OCI-LY1 (cell line): ENCODE measurements at regions not wholly inside any gene's neighbourhood (a gene's known extent, or its start where the extent isn't known, plus 50 kb on each side); places are given as distances from the start of the nearest gene placed in this dataset.

Source experiments
- H2AFZ ChIP-seq: fragments of 200-600 bp; sonication (generic), shearing (Covaris generic); 2 replicates; pipeline ENCODE4 v1.6.0; 2014; ENCODE audit warnings: antibody characterized with exemption, mild to moderate bottlenecking, low read length
- H3F3A ChIP-seq: fragments of 200-600 bp; sonication (generic), shearing (Covaris generic); 2 replicates; pipeline ENCODE4 v1.6.0; 2014; ENCODE audit warnings: mild to moderate bottlenecking, antibody characterized with exemption, low read length, moderate library complexity; ENCODE audit not compliant: insufficient read depth
- H3K27ac ChIP-seq: fragments of 200-600 bp; sonication (generic); 2 replicates; pipeline ENCODE4 v1.5.1; 2014; ENCODE audit warnings: low read length, mixed run types, mild to moderate bottlenecking, low read depth; ENCODE audit not compliant: poor library complexity, severe bottlenecking
- H3K27me3 ChIP-seq: fragments of 200-600 bp; sonication (generic); 2 replicates; pipeline ENCODE4 v1.6.0; 2014; ENCODE audit warnings: antibody characterized with exemption, mild to moderate bottlenecking, low read length, moderate library complexity; ENCODE audit not compliant: insufficient read depth
- H3K36me3 ChIP-seq: fragments of 200-600 bp; sonication (generic); 2 replicates; pipeline ENCODE4 v1.6.1; 2014; ENCODE audit warnings: mild to moderate bottlenecking, antibody characterized with exemption, low read length, moderate library complexity, mixed read lengths; ENCODE audit not compliant: insufficient read depth
- H3K4me1 ChIP-seq: fragments of 200-600 bp; sonication (generic); 2 replicates; pipeline ENCODE4 v1.5.1; 2014; ENCODE audit warnings: mild to moderate bottlenecking, low read length, moderate library complexity; ENCODE audit not compliant: insufficient read depth, severe bottlenecking
- H3K4me2 ChIP-seq: fragments of 200-600 bp; sonication (generic), shearing (Covaris generic); 2 replicates; pipeline ENCODE4 v1.6.1; 2014; ENCODE audit warnings: low read length
- H3K4me3 ChIP-seq: fragments of 200-600 bp; sonication (generic); 2 replicates; pipeline ENCODE4 v1.5.1; 2014; ENCODE audit warnings: low read length, low read depth, mild to moderate bottlenecking, mixed read lengths; ENCODE audit not compliant: poor library complexity, severe bottlenecking
- H3K79me2 ChIP-seq: fragments of 200-600 bp; shearing (Covaris generic); 2 replicates; pipeline ENCODE4 v1.6.1; 2016; ENCODE audit warnings: mixed run types, low read length, mixed read lengths; ENCODE audit not compliant: insufficient read depth
- H3K9ac ChIP-seq: fragments of 200-600 bp; sonication (generic), shearing (Covaris generic); 2 replicates; pipeline ENCODE4 v1.6.1; 2014; ENCODE audit warnings: mild to moderate bottlenecking, low read length, mixed read lengths
- H3K9me2 ChIP-seq: fragments of 200-600 bp; sonication (generic), shearing (Covaris generic); 2 replicates; pipeline ENCODE4 v1.6.1; 2014; ENCODE audit warnings: low read depth, mild to moderate bottlenecking, low read length, mixed read lengths
- H3K9me3 ChIP-seq: fragments of 200-600 bp; shearing (Covaris generic); 2 replicates; pipeline ENCODE4 v1.6.1; 2014; ENCODE audit warnings: low read length, mixed read lengths
- H4K20me1 ChIP-seq: fragments of 200-600 bp; sonication (generic), shearing (Covaris generic); 2 replicates; pipeline ENCODE4 v1.6.0; 2016; ENCODE audit warnings: mild to moderate bottlenecking, low read length; ENCODE audit not compliant: insufficient read depth
- EZH2 ChIP-seq: fragments of 200-600 bp; sonication (generic), shearing (Covaris generic); IDR thresholded peaks from 2 replicates; pipeline ENCODE4 v1.8.0; 2017; ENCODE audit warnings: borderline replicate concordance, mixed run types, mild to moderate bottlenecking, antibody characterized with exemption, low read length, moderate library complexity, mixed read lengths
- TF ChIP-seq, protein P1 (sequence below): fragments of 200-600 bp; sonication (generic), shearing (Covaris generic); IDR thresholded peaks from 2 replicates; pipeline ENCODE4 v1.5.1; 2017; ENCODE audit warnings: mild to moderate bottlenecking, antibody characterized with exemption, low read length, moderate library complexity, mixed read lengths

DNA sequence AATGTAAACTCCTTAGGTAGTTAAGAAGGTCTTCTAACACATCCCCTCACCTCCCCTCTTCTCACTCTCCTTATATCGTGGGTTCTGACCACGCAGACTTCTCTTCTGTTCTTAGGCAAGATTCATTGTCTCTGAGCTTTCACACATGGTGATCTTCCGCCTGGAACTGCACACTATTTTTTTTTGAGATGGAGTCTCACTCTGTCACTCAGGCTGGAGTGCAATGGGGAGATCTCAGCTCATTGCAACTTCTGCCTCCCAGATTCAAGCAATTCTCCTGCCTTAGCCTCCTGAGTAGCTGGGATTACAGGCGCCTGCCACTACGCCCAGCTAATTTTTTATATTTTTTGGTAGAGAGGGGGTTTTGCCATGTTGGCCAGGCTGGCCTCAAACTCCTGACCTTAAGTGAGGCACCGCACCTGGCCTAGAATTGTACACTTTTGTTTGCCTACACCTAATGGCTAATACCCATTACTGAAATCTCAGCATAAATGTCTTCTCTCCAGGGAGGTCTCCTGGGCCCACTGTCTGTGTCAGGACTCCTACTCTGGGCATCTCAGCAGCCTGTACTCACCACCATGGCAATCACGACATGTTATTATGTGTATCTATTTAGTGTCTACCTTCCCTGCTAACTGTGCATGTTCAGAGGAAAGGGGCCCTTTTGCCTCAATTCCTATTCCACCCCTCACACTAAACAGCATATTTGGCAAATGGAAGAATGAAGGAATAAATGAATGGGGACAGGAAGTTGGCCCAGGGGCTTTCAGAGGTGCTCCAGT is 646.3 kb upstream of the DPP6 start:
- no peaks in the 10 kb centered on the region for H3K9me2 ChIP-seq
- H3K27me3 ChIP-seq, result no peaks in the 10 kb centered on the region
- no peaks in the 10 kb centered on the region for H3F3A ChIP-seq
- no peaks in the 10 kb centered on the region for H3K36me3 ChIP-seq
- no peak overlapping the region for H3K4me3 ChIP-seq
- H3K79me2 ChIP-seq, result no peaks in the 10 kb centered on the region
- no peaks in the 10 kb centered on the region for H3K4me1 ChIP-seq
- H3K4me2 ChIP-seq, result no peak overlapping the region
- H3K9me3 ChIP-seq, result no peaks in the 10 kb centered on the region
- H4K20me1 ChIP-seq, result no peaks in the 10 kb centered on the region
- H2AFZ ChIP-seq, result no peak overlapping the region
- H3K27ac ChIP-seq, result no peak overlapping the region
- no peak overlapping the region for H3K9ac ChIP-seq
- no peak for TF ChIP-seq EZH2
- TF ChIP-seq, protein P1, sequence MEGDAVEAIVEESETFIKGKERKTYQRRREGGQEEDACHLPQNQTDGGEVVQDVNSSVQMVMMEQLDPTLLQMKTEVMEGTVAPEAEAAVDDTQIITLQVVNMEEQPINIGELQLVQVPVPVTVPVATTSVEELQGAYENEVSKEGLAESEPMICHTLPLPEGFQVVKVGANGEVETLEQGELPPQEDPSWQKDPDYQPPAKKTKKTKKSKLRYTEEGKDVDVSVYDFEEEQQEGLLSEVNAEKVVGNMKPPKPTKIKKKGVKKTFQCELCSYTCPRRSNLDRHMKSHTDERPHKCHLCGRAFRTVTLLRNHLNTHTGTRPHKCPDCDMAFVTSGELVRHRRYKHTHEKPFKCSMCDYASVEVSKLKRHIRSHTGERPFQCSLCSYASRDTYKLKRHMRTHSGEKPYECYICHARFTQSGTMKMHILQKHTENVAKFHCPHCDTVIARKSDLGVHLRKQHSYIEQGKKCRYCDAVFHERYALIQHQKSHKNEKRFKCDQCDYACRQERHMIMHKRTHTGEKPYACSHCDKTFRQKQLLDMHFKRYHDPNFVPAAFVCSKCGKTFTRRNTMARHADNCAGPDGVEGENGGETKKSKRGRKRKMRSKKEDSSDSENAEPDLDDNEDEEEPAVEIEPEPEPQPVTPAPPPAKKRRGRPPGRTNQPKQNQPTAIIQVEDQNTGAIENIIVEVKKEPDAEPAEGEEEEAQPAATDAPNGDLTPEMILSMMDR, result no peak

DNA sequence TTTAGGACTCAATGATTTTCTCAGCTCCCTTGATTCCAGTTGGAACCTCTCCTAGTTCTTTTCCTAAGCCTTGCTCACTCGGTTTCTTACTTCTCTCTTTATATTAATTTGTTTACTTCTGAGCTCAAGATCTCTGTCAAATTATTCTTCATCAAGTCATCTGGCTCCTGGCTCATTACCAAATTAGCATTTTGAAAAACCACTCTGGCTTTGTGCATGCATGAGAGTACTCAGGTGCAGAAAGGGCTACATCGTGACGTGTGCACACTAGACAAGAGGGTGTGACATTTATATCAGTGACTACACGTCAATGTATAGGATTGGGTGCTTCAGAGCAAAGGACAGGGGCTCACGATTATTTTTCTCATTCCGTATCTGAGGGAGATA is 645.7 kb upstream of the DPP6 start:
- no peaks in the 10 kb centered on the region for H3F3A ChIP-seq
- H3K36me3 ChIP-seq, result no peaks in the 10 kb centered on the region
- TF ChIP-seq EZH2, result no peak
- TF ChIP-seq, protein P1, result no peak
- no peak overlapping the region for H3K9ac ChIP-seq
- H3K79me2 ChIP-seq, result no peaks in the 10 kb centered on the region
- no peak overlapping the region for H3K4me2 ChIP-seq
- H3K4me1 ChIP-seq, result no peaks in the 10 kb centered on the region
- no peak overlapping the region for H3K4me3 ChIP-seq
- no peaks in the 10 kb centered on the region for H3K27me3 ChIP-seq
- no peaks in the 10 kb centered on the region for H3K9me2 ChIP-seq
- no peaks in the 10 kb centered on the region for H4K20me1 ChIP-seq
- no peak overlapping the region for H3K27ac ChIP-seq
- no peaks in the 10 kb centered on the region for H3K9me3 ChIP-seq
- no peak overlapping the region for H2AFZ ChIP-seq

DNA sequence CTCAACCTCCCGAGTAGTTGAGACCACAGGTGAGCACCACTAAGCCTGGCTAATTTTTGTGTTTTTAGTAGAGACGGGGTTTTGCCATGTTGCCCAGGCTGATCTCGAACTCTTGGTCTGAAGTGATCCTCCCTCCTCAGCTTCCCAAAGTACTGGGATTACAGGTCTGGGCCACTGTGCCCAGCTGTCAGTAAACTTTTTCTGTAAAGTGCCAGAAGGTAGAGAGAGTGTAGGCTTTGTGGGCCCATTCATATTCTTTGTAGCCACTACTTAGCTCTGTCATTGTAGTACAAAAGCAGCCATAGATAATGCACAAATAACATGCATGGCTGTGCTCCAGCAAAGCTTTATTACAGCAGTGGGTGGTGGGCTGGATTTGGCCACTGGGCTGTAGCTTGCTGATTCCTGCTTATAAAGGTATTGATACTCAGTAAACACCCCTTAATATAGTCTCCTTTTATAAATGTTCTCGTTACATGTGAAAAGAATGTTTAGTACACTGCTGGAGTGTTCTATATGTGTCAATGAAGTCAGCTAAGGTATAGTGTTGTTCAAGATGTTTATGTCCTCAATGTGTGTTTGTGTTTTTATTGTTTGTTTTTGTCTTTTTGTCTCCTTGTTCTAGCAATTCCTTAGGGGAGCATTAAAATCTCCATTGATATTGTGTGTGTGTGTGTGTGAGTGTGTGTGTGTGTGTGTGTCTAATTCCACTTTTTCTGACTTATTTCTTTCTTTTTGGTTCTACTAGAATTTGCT is 644.7 kb upstream of the DPP6 start:
- Histone ChIP-seq H3K4me1 (no peaks in the 10 kb centered on the region), H3K4me3 (no peak overlapping the region), H3K27ac (no peak overlapping the region), H2AFZ (no peak overlapping the region), H3K9me2 (no peaks in the 10 kb centered on the region), H3F3A (no peaks in the 10 kb centered on the region), H3K9me3 (no peaks in the 10 kb centered on the region), H3K79me2 (no peaks in the 10 kb centered on the region), H4K20me1 (no peaks in the 10 kb centered on the region), H3K27me3 (no peaks in the 10 kb centered on the region), H3K4me2 (no peak overlapping the region), H3K36me3 (no peaks in the 10 kb centered on the region), H3K9ac (no peak overlapping the region)
- no peak for TF ChIP-seq EZH2
- TF ChIP-seq, protein P1, result no peak
